ENCODE measurements at regions not wholly inside any gene's neighbourhood (a gene's known extent, or its start where the extent isn't known, plus 50 kb on each side); places are given as distances from the start of the nearest gene placed in this dataset.

DNA sequence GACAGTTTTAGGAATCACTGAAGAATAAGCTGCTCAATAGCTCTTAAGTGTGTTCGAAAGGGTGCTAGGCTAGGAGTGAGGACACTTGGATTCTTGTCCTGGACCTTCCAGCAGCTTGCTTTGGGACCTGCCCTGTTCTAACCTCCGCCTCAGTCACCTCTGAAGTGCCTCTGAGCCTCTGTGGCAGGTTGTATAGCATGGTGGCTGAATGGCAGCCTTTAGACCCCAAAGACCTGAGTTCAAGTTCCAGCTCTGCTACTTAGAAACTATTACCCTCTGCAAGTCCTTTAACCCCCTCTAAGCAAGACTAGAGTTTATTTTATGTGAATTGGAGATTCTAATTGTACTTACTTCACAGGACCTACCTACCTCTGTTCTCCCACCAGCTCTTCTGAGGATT is 81.5 kb downstream of the RRAGC start:
- TF ChIP-seq, protein P1, sequence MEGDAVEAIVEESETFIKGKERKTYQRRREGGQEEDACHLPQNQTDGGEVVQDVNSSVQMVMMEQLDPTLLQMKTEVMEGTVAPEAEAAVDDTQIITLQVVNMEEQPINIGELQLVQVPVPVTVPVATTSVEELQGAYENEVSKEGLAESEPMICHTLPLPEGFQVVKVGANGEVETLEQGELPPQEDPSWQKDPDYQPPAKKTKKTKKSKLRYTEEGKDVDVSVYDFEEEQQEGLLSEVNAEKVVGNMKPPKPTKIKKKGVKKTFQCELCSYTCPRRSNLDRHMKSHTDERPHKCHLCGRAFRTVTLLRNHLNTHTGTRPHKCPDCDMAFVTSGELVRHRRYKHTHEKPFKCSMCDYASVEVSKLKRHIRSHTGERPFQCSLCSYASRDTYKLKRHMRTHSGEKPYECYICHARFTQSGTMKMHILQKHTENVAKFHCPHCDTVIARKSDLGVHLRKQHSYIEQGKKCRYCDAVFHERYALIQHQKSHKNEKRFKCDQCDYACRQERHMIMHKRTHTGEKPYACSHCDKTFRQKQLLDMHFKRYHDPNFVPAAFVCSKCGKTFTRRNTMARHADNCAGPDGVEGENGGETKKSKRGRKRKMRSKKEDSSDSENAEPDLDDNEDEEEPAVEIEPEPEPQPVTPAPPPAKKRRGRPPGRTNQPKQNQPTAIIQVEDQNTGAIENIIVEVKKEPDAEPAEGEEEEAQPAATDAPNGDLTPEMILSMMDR (IDR thresholded peaks at IDR 0.05) = no peak
- TF ChIP-seq POLR2A (IDR thresholded peaks at IDR 0.05) = no peak
- H3K36me3 ChIP-seq = no peaks in the 10 kb centered on the region
- intact Hi-C loops (cut with DNase I) = no loop called here
- H3K4me1 ChIP-seq = no peaks in the 10 kb centered on the region
- H3K27me3 ChIP-seq = peaks cover 0 to 66% (median 0%) of the 10 kb centered on the region in 4 donors
- H3K27ac ChIP-seq = no peak overlapping the region
- no peak overlapping the region for H3K4me3 ChIP-seq
- 74 to 78% methylated on average over 2 of the region's 2 CpGs for WGBS, 2 donors
- no peaks in the 10 kb centered on the region for H3K9me3 ChIP-seq
- no peak for DNase-seq

DNA sequence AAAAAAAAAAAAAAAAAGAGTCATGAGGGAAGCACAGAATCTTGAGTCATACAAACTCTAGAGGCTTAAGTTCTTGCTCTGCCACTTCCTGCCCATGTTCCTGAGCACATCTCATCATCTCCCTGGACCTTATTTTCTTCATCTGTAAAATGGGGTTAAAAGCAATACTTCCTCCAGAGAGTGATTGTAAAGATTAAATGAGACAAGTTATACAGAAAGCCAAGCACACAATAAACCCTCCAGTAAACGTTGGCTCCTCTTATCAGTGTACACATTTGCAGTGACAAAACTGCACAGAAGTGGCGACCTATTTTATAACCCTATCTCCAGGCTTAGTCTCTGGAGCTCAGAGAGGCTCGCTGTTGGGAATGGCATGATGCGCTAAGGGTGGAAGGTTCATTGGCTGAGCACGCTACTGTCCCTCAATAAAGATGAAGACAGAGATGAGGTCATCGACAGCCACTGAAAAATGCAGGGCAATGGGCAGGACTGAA is 82.1 kb downstream of the RRAGC start:
- Histone ChIP-seq H3K36me3 (no peaks in the 10 kb centered on the region), H3K27me3 (peaks cover 0 to 60% (median 0%) of the 10 kb centered on the region in 4 donors), H3K4me3 (no peak overlapping the region), H3K27ac (no peak overlapping the region), H3K9me3 (no peaks in the 10 kb centered on the region), H3K4me1 (no peaks in the 10 kb centered on the region)
- intact Hi-C loops (cut with DNase I) = no loop called here
- no peak for TF ChIP-seq POLR2A (IDR thresholded peaks at IDR 0.05)
- TF ChIP-seq, protein P1 (IDR thresholded peaks at IDR 0.05) = no peak
- DNase-seq = no peak
- WGBS, 2 donors = 47 to 75% methylated on average over 3 to 6 of the region's 6 CpGs

DNA sequence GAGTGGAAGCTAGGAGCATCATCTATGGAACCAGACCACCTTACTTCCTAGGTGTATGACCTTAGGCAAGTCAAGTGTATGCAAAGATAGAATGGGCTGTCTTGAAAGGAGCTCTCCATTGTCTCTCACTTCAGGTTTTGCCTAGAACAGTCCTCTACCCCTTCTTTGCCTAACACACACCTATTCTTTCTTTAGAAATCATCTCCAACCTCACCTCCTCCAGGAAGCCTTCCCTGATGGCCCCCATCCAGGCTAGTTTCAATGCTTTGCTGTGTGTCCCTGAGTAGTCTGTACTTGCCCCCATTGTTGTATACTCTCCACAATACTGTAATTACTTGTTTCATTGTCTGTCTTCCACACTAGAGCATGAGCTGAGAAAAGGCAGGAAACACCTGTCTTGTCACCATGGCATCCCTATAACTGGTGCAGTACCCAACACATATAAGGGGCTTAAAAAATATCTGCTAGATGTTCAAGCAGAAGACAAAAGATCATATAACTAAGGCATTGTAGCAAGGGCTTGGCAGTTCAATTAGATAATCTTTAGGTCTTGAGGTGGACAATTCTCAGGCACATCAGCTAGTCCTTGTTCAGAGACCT is 83.0 kb downstream of the RRAGC start:
- Histone ChIP-seq H3K9me3 (no peaks in the 10 kb centered on the region), H3K4me1 (no peaks in the 10 kb centered on the region), H3K36me3 (no peaks in the 10 kb centered on the region), H3K4me3 (no peak overlapping the region), H3K27me3 (peaks cover 0 to 57% (median 0%) of the 10 kb centered on the region in 4 donors), H3K27ac (no peak overlapping the region)
- intact Hi-C loops (cut with DNase I) = no loop called here
- TF ChIP-seq POLR2A (IDR thresholded peaks at IDR 0.05) = no peak
- TF ChIP-seq, protein P1 (IDR thresholded peaks at IDR 0.05) = no peak
- no peak for DNase-seq

DNA sequence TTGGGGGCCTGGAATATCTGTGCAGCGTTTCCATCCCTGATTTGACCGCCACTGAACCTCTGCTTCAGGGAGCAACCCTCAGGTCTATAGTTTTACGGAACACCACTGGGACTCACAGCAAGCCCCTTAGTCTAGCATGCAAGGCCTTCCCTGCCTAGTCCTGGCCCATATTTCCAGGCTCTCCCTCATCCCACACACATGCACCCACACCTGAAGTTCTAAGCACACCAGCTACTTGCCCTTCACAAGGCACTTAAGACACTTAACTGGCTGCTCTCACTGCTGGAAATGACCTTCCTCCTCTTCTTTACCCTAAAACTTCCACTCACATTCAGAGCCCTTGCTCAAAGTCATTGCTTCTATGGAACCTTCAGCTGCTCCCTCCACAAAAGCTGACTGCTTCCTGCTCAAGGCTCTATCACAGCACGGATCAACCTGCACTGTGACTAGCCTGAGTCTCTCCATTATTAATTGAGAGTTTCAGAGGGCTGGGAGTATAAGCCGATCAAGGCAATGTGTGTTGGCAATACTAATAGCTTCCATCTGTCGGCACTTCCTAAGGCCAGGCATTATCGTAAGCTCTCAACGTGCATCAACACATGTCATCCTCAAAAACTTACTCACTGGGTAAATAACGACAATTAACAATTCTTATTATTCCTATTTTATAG is 84.3 kb downstream of the RRAGC start:
- TF ChIP-seq POLR2A (IDR thresholded peaks at IDR 0.05) = no peak
- TF ChIP-seq, protein P1 (IDR thresholded peaks at IDR 0.05) = no peak
- no peak overlapping the region for H3K27ac ChIP-seq
- H3K4me1 ChIP-seq = no peaks in the 10 kb centered on the region
- H3K4me3 ChIP-seq = no peak overlapping the region
- intact Hi-C loops (cut with DNase I) = no loop called here
- WGBS, 2 donors = 80 to 85% methylated on average over 6 to 9 of the region's 9 CpGs
- DNase-seq = no peak
- peaks cover 0 to 48% (median 0%) of the 10 kb centered on the region in 4 donors for H3K27me3 ChIP-seq
- H3K9me3 ChIP-seq = no peaks in the 10 kb centered on the region
- H3K36me3 ChIP-seq = no peaks in the 10 kb centered on the region

DNA sequence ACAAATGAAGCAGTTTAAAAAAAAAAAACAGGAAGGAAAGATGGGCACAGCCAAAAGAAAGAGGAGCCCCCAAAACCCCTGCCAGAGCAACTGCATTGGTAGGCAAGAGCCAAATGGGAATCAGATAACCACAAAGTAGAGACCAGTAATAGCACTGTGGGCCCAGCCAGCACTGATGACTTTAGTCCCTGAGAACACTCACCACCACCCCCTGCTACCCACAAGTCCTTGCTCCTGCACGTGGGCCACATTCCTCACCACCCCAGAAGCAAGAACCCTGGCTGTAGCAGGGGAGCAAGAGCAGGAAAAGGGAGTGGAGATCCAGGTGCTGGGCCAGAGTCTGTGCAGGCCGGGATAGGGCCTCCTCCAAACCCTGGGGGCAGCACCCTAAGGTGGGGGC is 86.1 kb downstream of the RRAGC start:
- no peak for DNase-seq
- no peaks in the 10 kb centered on the region for H3K9me3 ChIP-seq
- TF ChIP-seq POLR2A (IDR thresholded peaks at IDR 0.05) = no peak
- TF ChIP-seq, protein P1 (IDR thresholded peaks at IDR 0.05) = no peak
- WGBS, 2 donors = 54 to 89% methylated on average over 1 to 2 of the region's 2 CpGs
- H3K4me1 ChIP-seq = no peaks in the 10 kb centered on the region
- no peak overlapping the region for H3K4me3 ChIP-seq
- no peak overlapping the region for H3K27ac ChIP-seq
- intact Hi-C loops (cut with DNase I) = no loop called here
- H3K36me3 ChIP-seq = no peaks in the 10 kb centered on the region
- peaks cover 0 to 30% (median 0%) of the 10 kb centered on the region in 4 donors for H3K27me3 ChIP-seq
